ENCODE measurements at regions not wholly inside any gene's neighbourhood (a gene's known extent, or its start where the extent isn't known, plus 50 kb on each side); places are given as distances from the start of the nearest gene placed in this dataset.

DNA sequence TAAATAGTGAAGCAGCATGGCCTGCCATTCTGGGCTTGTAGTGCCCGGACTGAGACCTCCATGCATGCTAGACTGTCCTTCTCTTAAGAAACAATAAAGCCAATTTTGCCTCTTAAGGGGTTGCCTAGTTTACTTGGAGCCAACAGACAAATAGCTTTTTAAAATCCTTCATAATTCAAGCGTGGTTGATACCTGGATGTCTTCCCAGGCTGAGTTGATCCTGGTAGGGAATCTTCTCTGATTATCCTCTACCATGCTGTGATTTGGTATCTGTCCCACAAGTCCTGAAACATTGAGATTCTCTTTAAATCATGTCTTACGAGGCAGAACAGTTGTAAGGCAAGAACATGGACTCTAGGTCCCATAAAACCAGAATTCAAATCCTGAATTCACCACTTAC is 359.6 kb upstream of the CCL2 start:
- TF ChIP-seq, protein P1, sequence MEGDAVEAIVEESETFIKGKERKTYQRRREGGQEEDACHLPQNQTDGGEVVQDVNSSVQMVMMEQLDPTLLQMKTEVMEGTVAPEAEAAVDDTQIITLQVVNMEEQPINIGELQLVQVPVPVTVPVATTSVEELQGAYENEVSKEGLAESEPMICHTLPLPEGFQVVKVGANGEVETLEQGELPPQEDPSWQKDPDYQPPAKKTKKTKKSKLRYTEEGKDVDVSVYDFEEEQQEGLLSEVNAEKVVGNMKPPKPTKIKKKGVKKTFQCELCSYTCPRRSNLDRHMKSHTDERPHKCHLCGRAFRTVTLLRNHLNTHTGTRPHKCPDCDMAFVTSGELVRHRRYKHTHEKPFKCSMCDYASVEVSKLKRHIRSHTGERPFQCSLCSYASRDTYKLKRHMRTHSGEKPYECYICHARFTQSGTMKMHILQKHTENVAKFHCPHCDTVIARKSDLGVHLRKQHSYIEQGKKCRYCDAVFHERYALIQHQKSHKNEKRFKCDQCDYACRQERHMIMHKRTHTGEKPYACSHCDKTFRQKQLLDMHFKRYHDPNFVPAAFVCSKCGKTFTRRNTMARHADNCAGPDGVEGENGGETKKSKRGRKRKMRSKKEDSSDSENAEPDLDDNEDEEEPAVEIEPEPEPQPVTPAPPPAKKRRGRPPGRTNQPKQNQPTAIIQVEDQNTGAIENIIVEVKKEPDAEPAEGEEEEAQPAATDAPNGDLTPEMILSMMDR (IDR thresholded peaks at IDR 0.05) = no peak
- Mint-ChIP-seq H3K27me3 (ENCODE audit: low read depth in 3 of 3) (peaks cover 0 to 5% (median 4%) of the 10 kb centered on the region in 3 donors), H3K36me3 (no peaks in the 10 kb centered on the region), H3K9me3 (peaks cover 0 to 3% (median 0%) of the 10 kb centered on the region in 7 donors), H3K4me3 (no peak overlapping the region), H3K4me1 (no peaks in the 10 kb centered on the region), H3K27ac (no peak overlapping the region)
- Histone ChIP-seq H3K27me3 (ENCODE audit: control insufficient read depth in 2 of 2, insufficient read depth in 2 of 2, low read length in 2 of 2) (no peaks in the 10 kb centered on the region), H3K79me2 (ENCODE audit: insufficient read depth, low read length) (no peaks in the 10 kb centered on the region), H3K27ac (ENCODE audit: low read depth in 1 of 2, low read length in 2 of 2) (no peak overlapping the region), H4K20me1 (ENCODE audit: insufficient read depth, low read length) (no peaks in the 10 kb centered on the region), H3K4me1 (ENCODE audit: control insufficient read depth in 1 of 2, insufficient read depth in 2 of 2, low read length in 2 of 2) (no peaks in the 10 kb centered on the region), H3K4me2 (replicated peaks; ENCODE audit: extremely low read depth, low read length, poor library complexity, severe bottlenecking) (no peak overlapping the region), H3K9me3 (replicated peaks in 1 of 2; ENCODE audit: control insufficient read depth in 1 of 2, insufficient read depth in 1 of 2, low read length in 2 of 2) (no peaks in the 10 kb centered on the region), H3K36me3 (replicated peaks in 1 of 2; ENCODE audit: control insufficient read depth in 1 of 2, insufficient read depth in 2 of 2, low read length in 2 of 2) (no peaks in the 10 kb centered on the region), H2AFZ (ENCODE audit: insufficient read depth, low read depth, low read length, poor library complexity, severe bottlenecking) (no peak overlapping the region), H3K4me3 (replicated peaks in 1 of 3; ENCODE audit: low read depth in 2 of 3, low read length in 3 of 3) (no peak overlapping the region), H3K9ac (ENCODE audit: insufficient read depth, low read length, poor library complexity, severe bottlenecking) (no peak overlapping the region)
- intact Hi-C loops (cut with micrococcal nuclease) = no loop called here
- WGBS (ENCODE audit: insufficient coverage) = 73% methylated on average over 3 of the region's 3 CpGs
- DNase-seq = no peak

DNA sequence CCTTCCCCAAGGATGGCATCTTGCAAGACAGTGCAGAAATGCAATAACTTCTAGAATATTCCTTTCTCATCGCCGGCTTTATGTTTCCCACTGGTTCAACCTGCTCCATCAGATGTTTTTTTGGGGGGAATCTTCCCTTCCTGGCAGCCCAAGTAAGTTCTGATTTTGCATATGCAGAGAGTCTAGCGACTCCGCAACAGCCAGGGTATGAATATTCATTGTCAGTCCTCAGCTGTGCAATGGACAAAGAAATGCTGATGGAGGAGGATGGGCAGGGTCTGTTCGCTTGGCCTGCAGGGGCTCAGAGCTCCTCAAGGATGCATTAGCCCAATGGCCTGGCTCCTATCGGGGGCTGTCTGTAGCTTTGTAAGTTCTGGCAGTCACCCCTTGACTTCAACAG is 358.8 kb upstream of the CCL2 start:
- no peak overlapping the region for H3K27ac ChIP-seq (ENCODE audit: low read depth in 1 of 2, low read length in 2 of 2)
- Mint-ChIP-seq H3K27ac (no peak overlapping the region), H3K36me3 (no peaks in the 10 kb centered on the region), H3K4me3 (no peak overlapping the region), H3K9me3 (peaks cover 0 to 3% (median 0%) of the 10 kb centered on the region in 7 donors), H3K27me3 (ENCODE audit: low read depth in 3 of 3) (peaks cover 0 to 8% (median 7%) of the 10 kb centered on the region in 3 donors), H3K4me1 (no peaks in the 10 kb centered on the region)
- H3K27me3 ChIP-seq (ENCODE audit: control insufficient read depth in 2 of 2, insufficient read depth in 2 of 2, low read length in 2 of 2) = peaks cover 0 to under 1% of the 10 kb centered on the region in 2 donors
- TF ChIP-seq, protein P1 (IDR thresholded peaks at IDR 0.05) = no peak
- H3K9me3 ChIP-seq (replicated peaks in 1 of 2; ENCODE audit: control insufficient read depth in 1 of 2, insufficient read depth in 1 of 2, low read length in 2 of 2) = no peaks in the 10 kb centered on the region
- H4K20me1 ChIP-seq (ENCODE audit: insufficient read depth, low read length) = no peaks in the 10 kb centered on the region
- DNase-seq = no peak
- H3K4me2 ChIP-seq (replicated peaks; ENCODE audit: extremely low read depth, low read length, poor library complexity, severe bottlenecking) = no peak overlapping the region
- no peak overlapping the region for H3K9ac ChIP-seq (ENCODE audit: insufficient read depth, low read length, poor library complexity, severe bottlenecking)
- 53% methylated on average over 3 of the region's 6 CpGs for WGBS (ENCODE audit: insufficient coverage)
- intact Hi-C loops (cut with micrococcal nuclease) = no loop called here
- H3K36me3 ChIP-seq (replicated peaks in 1 of 2; ENCODE audit: control insufficient read depth in 1 of 2, insufficient read depth in 2 of 2, low read length in 2 of 2) = no peaks in the 10 kb centered on the region
- no peaks in the 10 kb centered on the region for H3K4me1 ChIP-seq (ENCODE audit: control insufficient read depth in 1 of 2, insufficient read depth in 2 of 2, low read length in 2 of 2)
- H2AFZ ChIP-seq (ENCODE audit: insufficient read depth, low read depth, low read length, poor library complexity, severe bottlenecking) = no peak overlapping the region
- no peaks in the 10 kb centered on the region for H3K79me2 ChIP-seq (ENCODE audit: insufficient read depth, low read length)
- H3K4me3 ChIP-seq (replicated peaks in 1 of 3; ENCODE audit: low read depth in 2 of 3, low read length in 3 of 3) = no peak overlapping the region

All from CD14-positive monocyte (primary cell).